ENCODE measurements at regions not wholly inside any gene's neighbourhood (a gene's known extent, or its start where the extent isn't known, plus 50 kb on each side); places are given as distances from the start of the nearest gene placed in this dataset.
A peak's percentile ranks its signal among the peaks of the same experiment; 100 is the strongest.

- H3K9me3 ChIP-seq (ENCODE audit: control insufficient read depth in 2 of 2, insufficient read depth in 1 of 2, low read length in 1 of 2) = no peaks in the 10 kb centered on the region
- DNase-seq (ENCODE audit: low read depth in 6 of 9, low spot score in 9 of 9) = peak in 2 of 9 donors; percentile 28 to 33
- H3K4me3 ChIP-seq (ENCODE audit: low read length in 2 of 2) = no peak overlapping the region
- H3K4me1 ChIP-seq (ENCODE audit: control insufficient read depth in 2 of 2, insufficient read depth in 2 of 2, low read length in 2 of 2) = peaks cover 0 to 6% of the 10 kb centered on the region in 2 donors
- no peak overlapping the region for H3K27ac ChIP-seq (ENCODE audit: low read depth in 1 of 2, low read length in 1 of 2)
- no peaks in the 10 kb centered on the region for H3K27me3 ChIP-seq (ENCODE audit: control insufficient read depth in 2 of 2, insufficient read depth in 1 of 2, low read length in 1 of 2)
- 45% methylated on average over 5 of the region's 5 CpGs for WGBS
- H3K36me3 ChIP-seq (ENCODE audit: control insufficient read depth in 2 of 2, insufficient read depth in 2 of 2, low read length in 1 of 2) = no peaks in the 10 kb centered on the region
Observed at GRCh38 chr6:22717915-22718314, 148.5 kb downstream of the HDGFL1 start.

GRCh38 chr6:22722913-22723312 is 153.5 kb downstream of the HDGFL1 start:
- no peaks in the 10 kb centered on the region for H3K27me3 ChIP-seq (ENCODE audit: control insufficient read depth in 2 of 2, insufficient read depth in 1 of 2, low read length in 1 of 2)
- no peak overlapping the region for H3K4me3 ChIP-seq (ENCODE audit: low read length in 2 of 2)
- H3K36me3 ChIP-seq (ENCODE audit: control insufficient read depth in 2 of 2, insufficient read depth in 2 of 2, low read length in 1 of 2) = no peaks in the 10 kb centered on the region
- H3K27ac ChIP-seq (ENCODE audit: low read depth in 1 of 2, low read length in 1 of 2) = no peak overlapping the region
- WGBS = 97% methylated on average over 1 of the region's 1 CpG
- peaks cover 0 to 5% of the 10 kb centered on the region in 2 donors for H3K9me3 ChIP-seq (ENCODE audit: control insufficient read depth in 2 of 2, insufficient read depth in 1 of 2, low read length in 1 of 2)
- peaks cover 0 to 2% of the 10 kb centered on the region in 2 donors for H3K4me1 ChIP-seq (ENCODE audit: control insufficient read depth in 2 of 2, insufficient read depth in 2 of 2, low read length in 2 of 2)
- no peak for DNase-seq (ENCODE audit: low read depth in 6 of 9, low spot score in 9 of 9)

GRCh38 chr6:22726966-22727365 is 157.6 kb downstream of the HDGFL1 start:
- 84% methylated on average over 4 of the region's 4 CpGs for WGBS
- no peaks in the 10 kb centered on the region for H3K27me3 ChIP-seq (ENCODE audit: control insufficient read depth in 2 of 2, insufficient read depth in 1 of 2, low read length in 1 of 2)
- H3K36me3 ChIP-seq (ENCODE audit: control insufficient read depth in 2 of 2, insufficient read depth in 2 of 2, low read length in 1 of 2) = no peaks in the 10 kb centered on the region
- peaks cover 0 to 5% of the 10 kb centered on the region in 2 donors for H3K9me3 ChIP-seq (ENCODE audit: control insufficient read depth in 2 of 2, insufficient read depth in 1 of 2, low read length in 1 of 2)
- no peak for DNase-seq (ENCODE audit: low read depth in 6 of 9, low spot score in 9 of 9)
- H3K4me1 ChIP-seq (ENCODE audit: control insufficient read depth in 2 of 2, insufficient read depth in 2 of 2, low read length in 2 of 2) = no peaks in the 10 kb centered on the region
- no peak overlapping the region for H3K27ac ChIP-seq (ENCODE audit: low read depth in 1 of 2, low read length in 1 of 2)
- H3K4me3 ChIP-seq (ENCODE audit: low read length in 2 of 2) = no peak overlapping the region

- Histone ChIP-seq H3K27me3 (ENCODE audit: control insufficient read depth in 2 of 2, insufficient read depth in 1 of 2, low read length in 1 of 2) (no peaks in the 10 kb centered on the region), H3K9me3 (ENCODE audit: control insufficient read depth in 2 of 2, insufficient read depth in 1 of 2, low read length in 1 of 2) (peaks cover 0 to 5% of the 10 kb centered on the region in 2 donors), H3K36me3 (ENCODE audit: control insufficient read depth in 2 of 2, insufficient read depth in 2 of 2, low read length in 1 of 2) (no peaks in the 10 kb centered on the region), H3K4me3 (ENCODE audit: low read length in 2 of 2) (no peak overlapping the region), H3K4me1 (ENCODE audit: control insufficient read depth in 2 of 2, insufficient read depth in 2 of 2, low read length in 2 of 2) (no peaks in the 10 kb centered on the region), H3K27ac (ENCODE audit: low read depth in 1 of 2, low read length in 1 of 2) (no peak overlapping the region)
- DNase-seq (ENCODE audit: low read depth in 6 of 9, low spot score in 9 of 9) = no peak
- WGBS = 95% methylated on average over 6 of the region's 6 CpGs
Observed at GRCh38 chr6:22727710-22728109, 158.3 kb downstream of the HDGFL1 start.

- no peaks in the 10 kb centered on the region for H3K36me3 ChIP-seq (ENCODE audit: control insufficient read depth in 2 of 2, insufficient read depth in 2 of 2, low read length in 1 of 2)
- WGBS = 92% methylated on average over 3 of the region's 3 CpGs
- no peak for DNase-seq (ENCODE audit: low read depth in 6 of 9, low spot score in 9 of 9)
- H3K27ac ChIP-seq (ENCODE audit: low read depth in 1 of 2, low read length in 1 of 2) = no peak overlapping the region
- no peaks in the 10 kb centered on the region for H3K9me3 ChIP-seq (ENCODE audit: control insufficient read depth in 2 of 2, insufficient read depth in 1 of 2, low read length in 1 of 2)
- no peaks in the 10 kb centered on the region for H3K4me1 ChIP-seq (ENCODE audit: control insufficient read depth in 2 of 2, insufficient read depth in 2 of 2, low read length in 2 of 2)
- H3K4me3 ChIP-seq (ENCODE audit: low read length in 2 of 2) = no peak overlapping the region
- H3K27me3 ChIP-seq (ENCODE audit: control insufficient read depth in 2 of 2, insufficient read depth in 1 of 2, low read length in 1 of 2) = no peaks in the 10 kb centered on the region
Observed at GRCh38 chr6:22732176-22732970, 163.0 kb downstream of the HDGFL1 start.

- H3K27me3 ChIP-seq (ENCODE audit: control insufficient read depth in 2 of 2, insufficient read depth in 1 of 2, low read length in 1 of 2) = no peaks in the 10 kb centered on the region
- no peaks in the 10 kb centered on the region for H3K36me3 ChIP-seq (ENCODE audit: control insufficient read depth in 2 of 2, insufficient read depth in 2 of 2, low read length in 1 of 2)
- H3K9me3 ChIP-seq (ENCODE audit: control insufficient read depth in 2 of 2, insufficient read depth in 1 of 2, low read length in 1 of 2) = no peaks in the 10 kb centered on the region
- WGBS = 99% methylated on average over 3 of the region's 3 CpGs
- H3K27ac ChIP-seq (ENCODE audit: low read depth in 1 of 2, low read length in 1 of 2) = no peak overlapping the region
- no peaks in the 10 kb centered on the region for H3K4me1 ChIP-seq (ENCODE audit: control insufficient read depth in 2 of 2, insufficient read depth in 2 of 2, low read length in 2 of 2)
- no peak overlapping the region for H3K4me3 ChIP-seq (ENCODE audit: low read length in 2 of 2)
- DNase-seq (ENCODE audit: low read depth in 6 of 9, low spot score in 9 of 9) = no peak
Observed at GRCh38 chr6:22736740-22737139, 167.4 kb downstream of the HDGFL1 start.

- Histone ChIP-seq H3K27ac (ENCODE audit: low read depth in 1 of 2, low read length in 1 of 2) (no peak overlapping the region), H3K4me1 (ENCODE audit: control insufficient read depth in 2 of 2, insufficient read depth in 2 of 2, low read length in 2 of 2) (no peaks in the 10 kb centered on the region), H3K27me3 (ENCODE audit: control insufficient read depth in 2 of 2, insufficient read depth in 1 of 2, low read length in 1 of 2) (no peaks in the 10 kb centered on the region), H3K4me3 (ENCODE audit: low read length in 2 of 2) (no peak overlapping the region), H3K9me3 (ENCODE audit: control insufficient read depth in 2 of 2, insufficient read depth in 1 of 2, low read length in 1 of 2) (no peaks in the 10 kb centered on the region), H3K36me3 (ENCODE audit: control insufficient read depth in 2 of 2, insufficient read depth in 2 of 2, low read length in 1 of 2) (no peaks in the 10 kb centered on the region)
- WGBS = 67% methylated on average over 5 of the region's 5 CpGs
- DNase-seq (ENCODE audit: low read depth in 6 of 9, low spot score in 9 of 9) = peak in 6 of 9 donors; percentile 4 to 73 (median 30)
Observed at GRCh38 chr6:22737331-22737730, 168.0 kb downstream of the HDGFL1 start.

GRCh38 chr6:22738194-22738593 is 168.8 kb downstream of the HDGFL1 start:
- Histone ChIP-seq H3K27ac (ENCODE audit: low read depth in 1 of 2, low read length in 1 of 2) (no peak overlapping the region), H3K27me3 (ENCODE audit: control insufficient read depth in 2 of 2, insufficient read depth in 1 of 2, low read length in 1 of 2) (no peaks in the 10 kb centered on the region), H3K9me3 (ENCODE audit: control insufficient read depth in 2 of 2, insufficient read depth in 1 of 2, low read length in 1 of 2) (no peaks in the 10 kb centered on the region), H3K4me3 (ENCODE audit: low read length in 2 of 2) (no peak overlapping the region), H3K4me1 (ENCODE audit: control insufficient read depth in 2 of 2, insufficient read depth in 2 of 2, low read length in 2 of 2) (no peaks in the 10 kb centered on the region), H3K36me3 (ENCODE audit: control insufficient read depth in 2 of 2, insufficient read depth in 2 of 2, low read length in 1 of 2) (no peaks in the 10 kb centered on the region)
- WGBS = 96% methylated on average over 6 of the region's 6 CpGs
- no peak for DNase-seq (ENCODE audit: low read depth in 6 of 9, low spot score in 9 of 9)

- WGBS = 100% methylated on average over 1 of the region's 1 CpG
- no peaks in the 10 kb centered on the region for H3K36me3 ChIP-seq (ENCODE audit: control insufficient read depth in 2 of 2, insufficient read depth in 2 of 2, low read length in 1 of 2)
- no peaks in the 10 kb centered on the region for H3K27me3 ChIP-seq (ENCODE audit: control insufficient read depth in 2 of 2, insufficient read depth in 1 of 2, low read length in 1 of 2)
- no peaks in the 10 kb centered on the region for H3K4me1 ChIP-seq (ENCODE audit: control insufficient read depth in 2 of 2, insufficient read depth in 2 of 2, low read length in 2 of 2)
- no peaks in the 10 kb centered on the region for H3K9me3 ChIP-seq (ENCODE audit: control insufficient read depth in 2 of 2, insufficient read depth in 1 of 2, low read length in 1 of 2)
- no peak overlapping the region for H3K4me3 ChIP-seq (ENCODE audit: low read length in 2 of 2)
- no peak for DNase-seq (ENCODE audit: low read depth in 6 of 9, low spot score in 9 of 9)
- H3K27ac ChIP-seq (ENCODE audit: low read depth in 1 of 2, low read length in 1 of 2) = no peak overlapping the region
Observed at GRCh38 chr6:22747571-22747970, 178.2 kb downstream of the HDGFL1 start.
